Bone marrow (tissue), 2 donors: ENCODE measurements at regions not wholly inside any gene's neighbourhood (a gene's known extent, or its start where the extent isn't known, plus 50 kb on each side); places are given as distances from the start of the nearest gene placed in this dataset.
A peak's percentile ranks its signal among the peaks of the same experiment; 100 is the strongest.

ENCODE experiments used
- DNase-seq, 2 donors: peaks; one replicate each; lab custom pipeline; 2025; lab: John Stamatoyannopoulos, UW

GRCh38 chr9:79945016-79945415 lies 373.3 kb downstream of the TLE4 start:
- DNase-seq = peak in 1 of 2 donors; percentile 4

- no peak for DNase-seq
Measured at GRCh38 chr9:79940919-79941318, 369.2 kb downstream of the TLE4 start.

GRCh38 chr9:79939819-79940218 lies 368.1 kb downstream of the TLE4 start:
- no peak for DNase-seq

- DNase-seq = no peak
Measured at GRCh38 chr9:79936336-79936735, 364.6 kb downstream of the TLE4 start.

GRCh38 chr9:79929285-79929684 lies 357.5 kb downstream of the TLE4 start:
- DNase-seq = no peak

- no peak for DNase-seq
Measured at GRCh38 chr9:79928661-79929223, 357.0 kb downstream of the TLE4 start.

- no peak for DNase-seq
Measured at GRCh38 chr9:79925326-79925725, 353.6 kb downstream of the TLE4 start.

GRCh38 chr9:79924836-79925235 lies 353.1 kb downstream of the TLE4 start:
- DNase-seq = no peak

GRCh38 chr9:79917421-79917820 lies 345.7 kb downstream of the TLE4 start:
- no peak for DNase-seq

GRCh38 chr9:79913867-79914266 lies 342.1 kb downstream of the TLE4 start:
- DNase-seq = no peak

- DNase-seq = no peak
Measured at GRCh38 chr9:79912318-79913070, 340.7 kb downstream of the TLE4 start.

GRCh38 chr9:79911724-79912123 lies 340.0 kb downstream of the TLE4 start:
- DNase-seq = no peak

GRCh38 chr9:79902825-79903600 lies 331.2 kb downstream of the TLE4 start:
- DNase-seq = no peak

- DNase-seq = no peak
Measured at GRCh38 chr9:79900754-79901153, 329.0 kb downstream of the TLE4 start.

GRCh38 chr9:79896390-79896980 lies 324.7 kb downstream of the TLE4 start:
- DNase-seq = no peak

- no peak for DNase-seq
Measured at GRCh38 chr9:79895232-79895631, 323.5 kb downstream of the TLE4 start.

GRCh38 chr9:79889369-79889768 lies 317.6 kb downstream of the TLE4 start:
- DNase-seq = no peak

GRCh38 chr9:79885093-79885857 lies 313.5 kb downstream of the TLE4 start:
- DNase-seq = no peak

- peak in 1 of 2 donors; percentile 53 for DNase-seq
Measured at GRCh38 chr9:79884546-79884945, 312.8 kb downstream of the TLE4 start.

- DNase-seq = peak in 1 of 2 donors; percentile 76
Measured at GRCh38 chr9:79883073-79883645, 311.4 kb downstream of the TLE4 start.

GRCh38 chr9:79880626-79881025 lies 308.9 kb downstream of the TLE4 start:
- no peak for DNase-seq
